ENCODE measurements at regions not wholly inside any gene's neighbourhood (a gene's known extent, or its start where the extent isn't known, plus 50 kb on each side); places are given as distances from the start of the nearest gene placed in this dataset.

GRCh38 chr18:26736301-26736700 lies 129.2 kb downstream of the AQP4 start:
- ChIA-PET POLR2A (ENCODE audit: low non-redundant PET) (no interaction called here), CTCF (interaction anchor here (0.6 kb wide), 1 partner anchor 160 kb away, joined by 3 read pairs; no protein-coding TSS in a partner anchor)
- no peak for TF ChIP-seq CTCF (conservative IDR thresholded peaks at IDR 0.05; ENCODE audit: low read depth)
- H3K27ac ChIP-seq, result no peak overlapping the region
- DNase-seq (ENCODE audit: low spot score), result no peak

- ChIA-PET POLR2A (ENCODE audit: low non-redundant PET) (no interaction called here), CTCF (no interaction called here)
- DNase-seq (ENCODE audit: low spot score), result no peak
- TF ChIP-seq CTCF (conservative IDR thresholded peaks at IDR 0.05; ENCODE audit: low read depth), result no peak
- no peak overlapping the region for H3K27ac ChIP-seq
Measured at GRCh38 chr18:26734760-26735159, 130.7 kb downstream of the AQP4 start.

GRCh38 chr18:26729449-26729848 lies 136.1 kb downstream of the AQP4 start:
- CTCF ChIA-PET, result no interaction called here
- H3K27ac ChIP-seq, result no peak overlapping the region
- TF ChIP-seq CTCF (conservative IDR thresholded peaks at IDR 0.05; ENCODE audit: low read depth), result no peak
- DNase-seq (ENCODE audit: low spot score), result no peak
- POLR2A ChIA-PET (ENCODE audit: low non-redundant PET), result no interaction called here

GRCh38 chr18:26729008-26729407 lies 136.5 kb downstream of the AQP4 start:
- no peak overlapping the region for H3K27ac ChIP-seq
- ChIA-PET POLR2A (ENCODE audit: low non-redundant PET) (no interaction called here), CTCF (no interaction called here)
- no peak for TF ChIP-seq CTCF (conservative IDR thresholded peaks at IDR 0.05; ENCODE audit: low read depth)
- DNase-seq (ENCODE audit: low spot score), result no peak

- no peak for TF ChIP-seq CTCF (conservative IDR thresholded peaks at IDR 0.05; ENCODE audit: low read depth)
- DNase-seq (ENCODE audit: low spot score), result no peak
- H3K27ac ChIP-seq, result no peak overlapping the region
- POLR2A ChIA-PET (ENCODE audit: low non-redundant PET), result no interaction called here
- CTCF ChIA-PET, result no interaction called here
Measured at GRCh38 chr18:26723981-26724380, 141.5 kb downstream of the AQP4 start.

- CTCF ChIA-PET, result interaction anchor here (0.7 kb wide), 1 partner anchor 211 kb away, joined by 4 read pairs; no protein-coding TSS in a partner anchor
- no peak overlapping the region for H3K27ac ChIP-seq
- no peak for DNase-seq (ENCODE audit: low spot score)
- POLR2A ChIA-PET (ENCODE audit: low non-redundant PET), result no interaction called here
- no peak for TF ChIP-seq CTCF (conservative IDR thresholded peaks at IDR 0.05; ENCODE audit: low read depth)
Measured at GRCh38 chr18:26722565-26722931, 143.0 kb downstream of the AQP4 start.
